PFSK-1 (cell line): ENCODE measurements at regions not wholly inside any gene's neighbourhood (a gene's known extent, or its start where the extent isn't known, plus 50 kb on each side); places are given as distances from the start of the nearest gene placed in this dataset.

Experiments used
- TAF1 ChIP-seq: IDR thresholded peaks from 2 replicates; pipeline ENCODE4 v1.6.1; 2012; ENCODE audit warnings: low read length, control low read depth, borderline replicate concordance; ENCODE audit not compliant: insufficient read depth
- TF ChIP-seq, protein P1 (sequence below), 2 experiments: IDR thresholded peaks; 2 replicates each; pipeline versions ENCODE4 v1.6.1 to v1.8.0; 2011 to 2012; ENCODE audit warnings: low read depth in 2 of 2, low read length in 2 of 2, control low read depth in 1 of 2, inconsistent platforms in 1 of 2, mild to moderate bottlenecking in 1 of 2, moderate library complexity in 1 of 2; ENCODE audit not compliant: insufficient read depth in 1 of 2

DNA sequence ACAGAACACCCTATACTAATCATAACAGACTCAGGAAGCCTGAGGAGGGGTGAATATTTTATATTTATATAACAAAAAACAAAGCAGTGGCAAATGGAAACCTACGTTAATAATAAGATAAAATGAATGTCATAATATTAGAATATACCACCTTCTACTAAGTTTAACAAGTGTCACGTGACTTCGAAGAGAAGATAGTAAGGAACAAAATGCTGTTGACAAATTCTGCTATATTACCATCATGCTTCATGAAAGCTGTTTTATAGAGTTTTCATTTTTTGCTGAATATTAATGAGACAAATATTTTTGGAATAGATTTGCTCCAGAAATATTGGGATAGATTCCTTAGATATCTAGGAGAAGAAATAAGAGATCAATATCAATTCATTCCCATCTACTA is 450.6 kb upstream of the DCN start:
- TF ChIP-seq, protein P1, sequence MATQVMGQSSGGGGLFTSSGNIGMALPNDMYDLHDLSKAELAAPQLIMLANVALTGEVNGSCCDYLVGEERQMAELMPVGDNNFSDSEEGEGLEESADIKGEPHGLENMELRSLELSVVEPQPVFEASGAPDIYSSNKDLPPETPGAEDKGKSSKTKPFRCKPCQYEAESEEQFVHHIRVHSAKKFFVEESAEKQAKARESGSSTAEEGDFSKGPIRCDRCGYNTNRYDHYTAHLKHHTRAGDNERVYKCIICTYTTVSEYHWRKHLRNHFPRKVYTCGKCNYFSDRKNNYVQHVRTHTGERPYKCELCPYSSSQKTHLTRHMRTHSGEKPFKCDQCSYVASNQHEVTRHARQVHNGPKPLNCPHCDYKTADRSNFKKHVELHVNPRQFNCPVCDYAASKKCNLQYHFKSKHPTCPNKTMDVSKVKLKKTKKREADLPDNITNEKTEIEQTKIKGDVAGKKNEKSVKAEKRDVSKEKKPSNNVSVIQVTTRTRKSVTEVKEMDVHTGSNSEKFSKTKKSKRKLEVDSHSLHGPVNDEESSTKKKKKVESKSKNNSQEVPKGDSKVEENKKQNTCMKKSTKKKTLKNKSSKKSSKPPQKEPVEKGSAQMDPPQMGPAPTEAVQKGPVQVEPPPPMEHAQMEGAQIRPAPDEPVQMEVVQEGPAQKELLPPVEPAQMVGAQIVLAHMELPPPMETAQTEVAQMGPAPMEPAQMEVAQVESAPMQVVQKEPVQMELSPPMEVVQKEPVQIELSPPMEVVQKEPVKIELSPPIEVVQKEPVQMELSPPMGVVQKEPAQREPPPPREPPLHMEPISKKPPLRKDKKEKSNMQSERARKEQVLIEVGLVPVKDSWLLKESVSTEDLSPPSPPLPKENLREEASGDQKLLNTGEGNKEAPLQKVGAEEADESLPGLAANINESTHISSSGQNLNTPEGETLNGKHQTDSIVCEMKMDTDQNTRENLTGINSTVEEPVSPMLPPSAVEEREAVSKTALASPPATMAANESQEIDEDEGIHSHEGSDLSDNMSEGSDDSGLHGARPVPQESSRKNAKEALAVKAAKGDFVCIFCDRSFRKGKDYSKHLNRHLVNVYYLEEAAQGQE (IDR thresholded peaks at IDR 0.05; ENCODE audit: insufficient read depth in 1 of 2, low read depth in 2 of 2, low read length in 2 of 2): no peak
- TF ChIP-seq TAF1: no peak
